GM12865 (cell line): ENCODE measurements at regions not wholly inside any gene's neighbourhood (a gene's known extent, or its start where the extent isn't known, plus 50 kb on each side); places are given as distances from the start of the nearest gene placed in this dataset.

Source experiments
- DNase-seq: peaks from one replicate; pipeline ENCODE4 v3.0.0; 2010; ENCODE audit warnings: low read depth
- H3K4me3 ChIP-seq: 2 replicates; pipeline ENCODE4 v1.5.1; 2011; ENCODE audit warnings: mild to moderate bottlenecking, low read depth, low read length, control low read depth
- TF ChIP-seq, protein P1 (sequence below): IDR thresholded peaks from 2 replicates; pipeline ENCODE4 v1.5.1; 2011; ENCODE audit warnings: low read length, control low read depth, low read depth, inconsistent platforms; ENCODE audit not compliant: insufficient read depth; ENCODE audit errors: missing control alignments

GRCh38 chr5:110018509-110018908 lies 328.8 kb downstream of the MAN2A1 start:
- H3K4me3 ChIP-seq: no peak overlapping the region
- no peak for DNase-seq
- TF ChIP-seq, protein P1, sequence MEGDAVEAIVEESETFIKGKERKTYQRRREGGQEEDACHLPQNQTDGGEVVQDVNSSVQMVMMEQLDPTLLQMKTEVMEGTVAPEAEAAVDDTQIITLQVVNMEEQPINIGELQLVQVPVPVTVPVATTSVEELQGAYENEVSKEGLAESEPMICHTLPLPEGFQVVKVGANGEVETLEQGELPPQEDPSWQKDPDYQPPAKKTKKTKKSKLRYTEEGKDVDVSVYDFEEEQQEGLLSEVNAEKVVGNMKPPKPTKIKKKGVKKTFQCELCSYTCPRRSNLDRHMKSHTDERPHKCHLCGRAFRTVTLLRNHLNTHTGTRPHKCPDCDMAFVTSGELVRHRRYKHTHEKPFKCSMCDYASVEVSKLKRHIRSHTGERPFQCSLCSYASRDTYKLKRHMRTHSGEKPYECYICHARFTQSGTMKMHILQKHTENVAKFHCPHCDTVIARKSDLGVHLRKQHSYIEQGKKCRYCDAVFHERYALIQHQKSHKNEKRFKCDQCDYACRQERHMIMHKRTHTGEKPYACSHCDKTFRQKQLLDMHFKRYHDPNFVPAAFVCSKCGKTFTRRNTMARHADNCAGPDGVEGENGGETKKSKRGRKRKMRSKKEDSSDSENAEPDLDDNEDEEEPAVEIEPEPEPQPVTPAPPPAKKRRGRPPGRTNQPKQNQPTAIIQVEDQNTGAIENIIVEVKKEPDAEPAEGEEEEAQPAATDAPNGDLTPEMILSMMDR: no peak

GRCh38 chr5:110019119-110019518 lies 329.4 kb downstream of the MAN2A1 start:
- DNase-seq: no peak
- TF ChIP-seq, protein P1: no peak
- H3K4me3 ChIP-seq: no peak overlapping the region

DNA sequence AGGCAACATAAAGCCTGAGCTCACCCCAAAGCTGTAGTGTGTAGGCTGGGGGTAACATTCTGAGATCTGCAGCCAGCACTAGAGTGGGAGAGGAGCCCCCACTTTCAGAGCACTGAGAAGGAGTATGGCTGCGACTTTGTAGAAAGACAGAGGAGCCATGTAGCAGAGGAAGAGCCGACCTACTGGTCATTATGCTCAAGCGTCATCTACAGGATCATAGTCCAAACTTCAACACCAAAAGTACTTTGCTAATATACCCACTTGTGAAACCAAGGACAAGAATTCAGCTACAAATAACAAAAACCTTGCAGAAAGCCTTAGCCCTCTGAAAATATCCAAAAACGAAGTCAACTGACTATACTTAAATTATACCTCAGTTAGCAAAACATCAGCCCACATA lies 330.1 kb downstream of the MAN2A1 start:
- H3K4me3 ChIP-seq: no peak overlapping the region
- no peak for DNase-seq
- TF ChIP-seq, protein P1: no peak

GRCh38 chr5:110021251-110021650 lies 331.5 kb downstream of the MAN2A1 start:
- DNase-seq: no peak
- TF ChIP-seq, protein P1: no peak
- H3K4me3 ChIP-seq: no peak overlapping the region

DNA sequence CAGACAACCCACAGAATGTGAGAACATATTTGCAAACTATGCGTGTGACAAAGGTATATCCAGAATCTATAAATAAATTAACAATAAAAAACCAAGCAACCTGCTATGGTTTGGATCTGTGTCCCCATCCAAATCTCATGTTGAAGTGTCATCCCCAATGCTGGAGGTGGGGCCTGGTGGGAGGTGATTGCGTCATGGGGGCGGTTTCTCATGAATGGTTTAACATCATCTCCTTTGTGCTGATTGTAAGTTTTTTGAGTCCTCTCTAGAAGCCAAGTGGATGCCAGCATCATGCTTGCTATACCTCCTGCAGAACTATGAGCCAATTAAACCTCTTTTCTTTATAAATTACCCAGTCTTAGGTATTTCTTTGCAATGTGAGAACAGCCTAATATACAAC lies 335.4 kb downstream of the MAN2A1 start:
- no peak for DNase-seq
- H3K4me3 ChIP-seq: no peak overlapping the region
- TF ChIP-seq, protein P1: no peak

DNA sequence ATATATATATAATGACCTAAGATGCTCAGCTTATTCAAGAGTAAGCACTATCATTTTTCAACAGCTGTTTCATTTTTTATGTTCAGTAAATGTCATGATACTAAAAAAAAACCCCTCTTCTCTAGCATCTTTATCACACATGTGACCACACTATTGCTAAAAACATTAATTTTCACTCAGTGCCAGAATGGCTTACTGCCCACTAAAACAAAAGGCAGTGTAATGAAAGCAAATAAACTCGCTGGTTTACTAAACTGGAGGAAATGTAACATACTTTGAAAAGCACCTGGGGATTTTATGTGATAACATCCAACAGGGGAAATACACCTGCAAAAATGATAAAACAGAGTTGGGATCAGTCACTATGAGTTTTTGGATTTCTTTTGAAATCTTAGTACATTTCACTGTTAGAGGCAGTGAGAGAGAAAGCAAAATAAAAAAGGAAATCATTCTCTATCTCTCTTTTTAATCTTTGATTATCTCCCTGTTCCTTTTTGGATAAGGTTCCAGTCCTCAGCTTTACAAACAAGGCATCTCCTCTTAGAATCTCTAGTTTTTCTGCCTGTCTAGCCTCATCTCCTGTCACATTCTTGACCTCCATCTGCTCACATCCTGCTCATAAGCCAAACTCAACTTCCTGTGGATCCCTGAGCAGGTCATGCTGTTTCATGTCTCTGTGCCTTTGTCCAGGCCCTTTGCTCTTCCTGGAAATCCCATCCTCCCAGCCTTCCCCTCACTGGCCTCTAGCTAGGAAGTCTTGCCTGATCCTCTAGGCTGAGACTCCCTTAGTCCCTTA lies 338.0 kb downstream of the MAN2A1 start:
- TF ChIP-seq, protein P1: no peak
- H3K4me3 ChIP-seq: no peak overlapping the region
- no peak for DNase-seq
